ES-I3 (cell line): ENCODE measurements at regions not wholly inside any gene's neighbourhood (a gene's known extent, or its start where the extent isn't known, plus 50 kb on each side); places are given as distances from the start of the nearest gene placed in this dataset.
"Not testable (repeated sequence)": the region's sequence is repeated elsewhere in the genome, so short reads cannot be mapped to it uniquely, and the experiment has no call there.

ENCODE experiments used
- H3K36me3 ChIP-seq: 2 replicates; pipeline ENCODE4 v1.6.1; 2013; ENCODE audit warnings: mild to moderate bottlenecking, low read length, control low read depth, moderate library complexity; ENCODE audit not compliant: insufficient read depth
- H3K4me1 ChIP-seq: 2 replicates; pipeline ENCODE4 v1.6.1; 2013; ENCODE audit warnings: mild to moderate bottlenecking, control low read depth, low read length; ENCODE audit not compliant: insufficient read depth
- H3K9ac ChIP-seq: 2 replicates; pipeline ENCODE4 v1.6.1; 2013; ENCODE audit warnings: low read depth, mild to moderate bottlenecking, low read length, moderate library complexity
- H3K9me3 ChIP-seq: 2 replicates; pipeline ENCODE4 v1.6.1; 2013; ENCODE audit warnings: mild to moderate bottlenecking, low read length, moderate library complexity; ENCODE audit not compliant: control insufficient read depth, insufficient read depth

GRCh38 chr5:104512063-104512825 is 949.7 kb upstream of the NUDT12 start:
- Histone ChIP-seq H3K36me3 (no peaks in the 10 kb centered on the region), H3K9ac (no peak overlapping the region), H3K4me1 (0 out of 2 replicates have a peak, but pooled peaks cover 11% of the 10 kb centered on the region), H3K9me3 (no peaks in the 10 kb centered on the region; the same call in 1 of the 2 replicates)

GRCh38 chr5:104498281-104498680 is 935.7 kb upstream of the NUDT12 start:
- H3K36me3 ChIP-seq = no peaks in the 10 kb centered on the region
- H3K4me1 ChIP-seq = peaks cover 5% of the 10 kb centered on the region; the same call in 1 of the 2 replicates
- no peak overlapping the region; the same call in 1 of the 2 replicates for H3K9ac ChIP-seq
- no peaks in the 10 kb centered on the region for H3K9me3 ChIP-seq

- no peaks in the 10 kb centered on the region for H3K36me3 ChIP-seq
- no peaks in the 10 kb centered on the region for H3K9me3 ChIP-seq
- H3K4me1 ChIP-seq = peaks cover 5% of the 10 kb centered on the region; the same call in 1 of the 2 replicates
- no peak overlapping the region for H3K9ac ChIP-seq
Observed at GRCh38 chr5:104494083-104494482, 931.5 kb upstream of the NUDT12 start.

- Histone ChIP-seq H3K36me3 (no peaks in the 10 kb centered on the region), H3K4me1 (no peaks in the 10 kb centered on the region), H3K9me3 (no peaks in the 10 kb centered on the region; the same call in 1 of the 2 replicates), H3K9ac (no peak overlapping the region)
Observed at GRCh38 chr5:104472811-104473210, 910.2 kb upstream of the NUDT12 start.

GRCh38 chr5:104456122-104456521 is 893.5 kb upstream of the NUDT12 start:
- Histone ChIP-seq H3K9ac (no peak overlapping the region), H3K9me3 (no peaks in the 10 kb centered on the region), H3K36me3 (no peaks in the 10 kb centered on the region), H3K4me1 (no peaks in the 10 kb centered on the region)

GRCh38 chr5:104452550-104452949 is 890.0 kb upstream of the NUDT12 start:
- no peaks in the 10 kb centered on the region for H3K9me3 ChIP-seq
- H3K36me3 ChIP-seq = no peaks in the 10 kb centered on the region
- no peaks in the 10 kb centered on the region for H3K4me1 ChIP-seq
- peak overlapping the region; percentile 54 for H3K9ac ChIP-seq

- not testable (repeated sequence) for H3K9me3 ChIP-seq, H3K4me1 ChIP-seq, H3K36me3 ChIP-seq
- peak overlapping the region; percentile 54 for H3K9ac ChIP-seq
Observed at GRCh38 chr5:104451911-104452310, 889.3 kb upstream of the NUDT12 start.

- Histone ChIP-seq H3K9ac (no peak overlapping the region), H3K9me3 (no peaks in the 10 kb centered on the region), H3K36me3 (no peaks in the 10 kb centered on the region), H3K4me1 (no peaks in the 10 kb centered on the region)
Observed at GRCh38 chr5:104444656-104445055, 882.1 kb upstream of the NUDT12 start.

GRCh38 chr5:104443706-104444105 is 881.1 kb upstream of the NUDT12 start:
- no peak overlapping the region for H3K9ac ChIP-seq
- no peaks in the 10 kb centered on the region for H3K36me3 ChIP-seq
- H3K9me3 ChIP-seq = no peaks in the 10 kb centered on the region
- no peaks in the 10 kb centered on the region for H3K4me1 ChIP-seq

- H3K4me1 ChIP-seq = no peaks in the 10 kb centered on the region
- H3K9ac ChIP-seq = no peak overlapping the region
- H3K9me3 ChIP-seq = no peaks in the 10 kb centered on the region
- no peaks in the 10 kb centered on the region for H3K36me3 ChIP-seq
Observed at GRCh38 chr5:104431981-104432380, 869.4 kb upstream of the NUDT12 start.

- Histone ChIP-seq H3K9me3 (no peaks in the 10 kb centered on the region), H3K9ac (no peak overlapping the region), H3K4me1 (no peaks in the 10 kb centered on the region), H3K36me3 (no peaks in the 10 kb centered on the region)
Observed at GRCh38 chr5:104431002-104431620, 868.5 kb upstream of the NUDT12 start.

GRCh38 chr5:104429911-104430310 is 867.3 kb upstream of the NUDT12 start:
- H3K36me3 ChIP-seq = no peaks in the 10 kb centered on the region
- no peaks in the 10 kb centered on the region for H3K9me3 ChIP-seq

GRCh38 chr5:104421431-104421830 is 858.8 kb upstream of the NUDT12 start:
- no peaks in the 10 kb centered on the region for H3K36me3 ChIP-seq
- no peaks in the 10 kb centered on the region for H3K4me1 ChIP-seq
- no peak overlapping the region for H3K9ac ChIP-seq
- H3K9me3 ChIP-seq = no peaks in the 10 kb centered on the region

More at GRCh38 chr5:104429911-104430310, 867.3 kb upstream of the NUDT12 start:
- Histone ChIP-seq H3K9ac (no peak overlapping the region), H3K4me1 (no peaks in the 10 kb centered on the region)

- no peaks in the 10 kb centered on the region for H3K4me1 ChIP-seq
- no peaks in the 10 kb centered on the region for H3K9me3 ChIP-seq
- H3K9ac ChIP-seq = no peak overlapping the region
- no peaks in the 10 kb centered on the region for H3K36me3 ChIP-seq
Observed at GRCh38 chr5:104418056-104418455, 855.5 kb upstream of the NUDT12 start.

GRCh38 chr5:104412649-104413240 is 850.2 kb upstream of the NUDT12 start:
- H3K4me1 ChIP-seq = peaks cover 5% of the 10 kb centered on the region; the same call in 1 of the 2 replicates
- H3K9ac ChIP-seq = no peak overlapping the region
- H3K9me3 ChIP-seq = no peaks in the 10 kb centered on the region
- no peaks in the 10 kb centered on the region for H3K36me3 ChIP-seq
